T-cell (primary cell): ENCODE measurements at regions not wholly inside any gene's neighbourhood (a gene's known extent, or its start where the extent isn't known, plus 50 kb on each side); places are given as distances from the start of the nearest gene placed in this dataset.

ENCODE experiments used
- ATAC-seq, 4 experiments: fragments of 200-7000 bp in 3 of 4; fragments of 150-1000 bp in 1 of 4; cut with Tn5 transposase; replicated peaks in 1 of 4; 1 replicate in 3 of 4; 2 replicates in 1 of 4; pipeline ENCODE4 v1.10.0; 2021; ENCODE audit warnings: moderate library complexity in 3 of 4, mild to moderate bottlenecking in 2 of 4, moderate number of reproducible peaks in 1 of 4
- CTCF ChIA-PET, 2 donors: fragments of 300-600 bp; sonication (Branson Sonifier 250); formaldehyde crosslinking; loops; one replicate each; lab custom pipeline; 2022; ENCODE audit warnings: antibody characterized with exemption in 2 of 2; lab: Charles Lee
- POLR2A ChIA-PET, 2 donors: fragments of 300-600 bp; sonication (Branson Sonifier 250); formaldehyde crosslinking; loops; one replicate each; lab custom pipeline; 2022; ENCODE audit warnings: antibody characterized with exemption in 2 of 2; lab: Charles Lee
- DNase-seq, 35 experiments: peaks; one replicate each; pipeline versions ENCODE4 v3.0.0 to v3.0.0-alpha.2; 2013 to 2023
- H3K27ac ChIP-seq: one replicate; pipeline ENCODE4 v1.5.1; 2013; ENCODE audit warnings: low read length
- H3K27me3 ChIP-seq, 2 experiments: replicated peaks in 1 of 2; 1 replicate in 1 of 2; 2 replicates in 1 of 2; pipeline versions ENCODE4 v1.6.1 to v1.7.0; 2013; ENCODE audit warnings: low read length in 1 of 2, mixed read lengths in 1 of 2; ENCODE audit not compliant: control insufficient read depth in 2 of 2, insufficient read depth in 2 of 2; ENCODE audit errors: extremely low read depth in 1 of 2
- H3K36me3 ChIP-seq, 2 donors: 1 replicate in 1 of 2; 2 replicates in 1 of 2; pipeline versions ENCODE4 v1.6.1 to v1.7.0; 2013; ENCODE audit warnings: low read length in 1 of 2; ENCODE audit not compliant: control insufficient read depth in 2 of 2, insufficient read depth in 1 of 2; ENCODE audit errors: extremely low read depth in 1 of 2
- H3K4me1 ChIP-seq, 2 experiments: 1 replicate in 1 of 2; 2 replicates in 1 of 2; pipeline versions ENCODE4 v1.6.1 to v1.7.0; 2013; ENCODE audit warnings: low read length in 2 of 2, mixed read lengths in 1 of 2; ENCODE audit not compliant: insufficient read depth in 2 of 2, control insufficient read depth in 1 of 2; ENCODE audit errors: extremely low read depth in 1 of 2
- H3K4me3 ChIP-seq, 2 donors: 1 replicate in 1 of 2; 2 replicates in 1 of 2; pipeline versions ENCODE4 v1.5.1 to v1.7.0; 2013; ENCODE audit warnings: mild to moderate bottlenecking in 2 of 2, low read length in 1 of 2, moderate library complexity in 1 of 2; ENCODE audit not compliant: control insufficient read depth in 1 of 2; ENCODE audit errors: extremely low read depth in 1 of 2
- H3K9me3 ChIP-seq: 2 replicates; pipeline ENCODE4 v1.7.0; 2013
- H3K27ac Mint-ChIP-seq, 2 donors: one replicate each; pipeline ENCODE4 v1.8.0; 2020 to 2021; ENCODE audit warnings: mild to moderate bottlenecking in 2 of 2, mixed read lengths in 2 of 2
- H3K27me3 Mint-ChIP-seq, 2 donors: one replicate each; pipeline ENCODE4 v1.8.0; 2021 to 2022; ENCODE audit warnings: mixed read lengths in 2 of 2
- H3K36me3 Mint-ChIP-seq: one replicate; pipeline ENCODE4 v1.8.0; 2021; ENCODE audit warnings: mixed read lengths
- H3K4me1 Mint-ChIP-seq, 3 donors: one replicate each; pipeline ENCODE4 v1.8.0; 2020 to 2022; ENCODE audit warnings: mixed read lengths in 3 of 3, mild to moderate bottlenecking in 1 of 3
- H3K4me3 Mint-ChIP-seq, 3 donors: one replicate each; pipeline ENCODE4 v1.8.0; 2020 to 2022; ENCODE audit warnings: mild to moderate bottlenecking in 3 of 3, mixed read lengths in 3 of 3, moderate library complexity in 3 of 3
- H3K9me3 Mint-ChIP-seq, 3 donors: one replicate each; pipeline ENCODE4 v1.8.0; 2020 to 2022; ENCODE audit warnings: mixed read lengths in 3 of 3
- WGBS: methylation state at CpG from one replicate; pipeline ENCODE4 v1.1.5; 2013; ENCODE audit warnings: missing lambda C conversion rate; ENCODE audit not compliant: insufficient coverage; 5-methylcytosine and 5-hydroxymethylcytosine counted together

GRCh38 chr14:53896726-53897125 lies 59.9 kb downstream of the BMP4 start:
- H3K27me3 Mint-ChIP-seq, result peaks cover 3 to 12% of the 10 kb centered on the region in 2 donors
- CTCF ChIA-PET, result no interaction called here
- H3K4me1 Mint-ChIP-seq, result peaks cover 0 to 2% (median 0%) of the 10 kb centered on the region in 3 donors
- H3K9me3 Mint-ChIP-seq, result peaks cover 0 to 12% (median 5%) of the 10 kb centered on the region in 3 donors
- no peak overlapping the region for H3K27ac ChIP-seq
- H3K4me3 Mint-ChIP-seq, result no peak overlapping the region
- H3K9me3 ChIP-seq, result no peaks in the 10 kb centered on the region
- no peaks in the 10 kb centered on the region for H3K4me1 ChIP-seq
- H3K4me3 ChIP-seq, result no peak overlapping the region
- H3K36me3 Mint-ChIP-seq, result no peaks in the 10 kb centered on the region
- POLR2A ChIA-PET, result no interaction called here
- no peak overlapping the region for H3K27ac Mint-ChIP-seq
- no peaks in the 10 kb centered on the region for H3K27me3 ChIP-seq
- DNase-seq (no peak), ATAC-seq (no peak)
- no peaks in the 10 kb centered on the region for H3K36me3 ChIP-seq
- WGBS, result no CpG with 5 or more reads among the region's 1 CpG

- no peak overlapping the region for H3K4me3 ChIP-seq
- no peaks in the 10 kb centered on the region for H3K4me1 ChIP-seq
- DNase-seq (no peak), ATAC-seq (no peak)
- WGBS, result no CpG with 5 or more reads among the region's 2 CpGs
- POLR2A ChIA-PET, result no interaction called here
- CTCF ChIA-PET, result no interaction called here
- Mint-ChIP-seq H3K27ac (no peak overlapping the region), H3K27me3 (peaks cover 3 to 12% of the 10 kb centered on the region in 2 donors), H3K9me3 (peaks cover 0 to 9% (median 5%) of the 10 kb centered on the region in 3 donors), H3K4me1 (peaks cover 0 to 2% (median 0%) of the 10 kb centered on the region in 3 donors), H3K36me3 (no peaks in the 10 kb centered on the region), H3K4me3 (no peak overlapping the region)
- H3K27me3 ChIP-seq, result no peaks in the 10 kb centered on the region
- H3K27ac ChIP-seq, result no peak overlapping the region
- H3K36me3 ChIP-seq, result no peaks in the 10 kb centered on the region
- H3K9me3 ChIP-seq, result no peaks in the 10 kb centered on the region
Measured at GRCh38 chr14:53894456-53894855, 62.2 kb downstream of the BMP4 start.

- H3K4me3 Mint-ChIP-seq, result no peak overlapping the region
- no peaks in the 10 kb centered on the region for H3K36me3 Mint-ChIP-seq
- Histone ChIP-seq H3K36me3 (no peaks in the 10 kb centered on the region), H3K4me3 (no peak overlapping the region), H3K27me3 (no peaks in the 10 kb centered on the region), H3K4me1 (no peaks in the 10 kb centered on the region), H3K27ac (no peak overlapping the region), H3K9me3 (no peaks in the 10 kb centered on the region)
- H3K9me3 Mint-ChIP-seq, result peaks cover 0 to 9% (median 5%) of the 10 kb centered on the region in 3 donors
- ChIA-PET POLR2A (no interaction called here), CTCF (no interaction called here)
- WGBS, result no CpG with 5 or more reads among the region's 2 CpGs
- ATAC-seq (no peak), DNase-seq (no peak)
- peaks cover 0 to 2% (median 0%) of the 10 kb centered on the region in 3 donors for H3K4me1 Mint-ChIP-seq
- H3K27ac Mint-ChIP-seq, result no peak overlapping the region
- H3K27me3 Mint-ChIP-seq, result peaks cover 3 to 16% of the 10 kb centered on the region in 2 donors
Measured at GRCh38 chr14:53893374-53893773, 63.3 kb downstream of the BMP4 start.

GRCh38 chr14:53890611-53891101 lies 66.0 kb downstream of the BMP4 start:
- H3K36me3 ChIP-seq, result no peaks in the 10 kb centered on the region
- no peak overlapping the region for H3K4me3 ChIP-seq
- no peak overlapping the region for H3K27ac ChIP-seq
- CTCF ChIA-PET, result no interaction called here
- Mint-ChIP-seq H3K27ac (no peak overlapping the region), H3K4me3 (no peak overlapping the region), H3K27me3 (peaks cover 0 to 13% of the 10 kb centered on the region in 2 donors), H3K36me3 (no peaks in the 10 kb centered on the region), H3K4me1 (peaks cover 0 to 2% (median 0%) of the 10 kb centered on the region in 3 donors), H3K9me3 (peaks cover 0 to 4% (median 3%) of the 10 kb centered on the region in 3 donors)
- POLR2A ChIA-PET, result no interaction called here
- H3K27me3 ChIP-seq, result no peaks in the 10 kb centered on the region
- 57% methylated on average over 1 of the region's 3 CpGs for WGBS
- H3K4me1 ChIP-seq, result no peaks in the 10 kb centered on the region
- ATAC-seq, result no peak
- H3K9me3 ChIP-seq, result no peaks in the 10 kb centered on the region
- DNase-seq, result no peak

GRCh38 chr14:53888535-53889386 lies 67.9 kb downstream of the BMP4 start:
- ATAC-seq (no peak), DNase-seq (no peak)
- H3K4me3 Mint-ChIP-seq, result no peak overlapping the region
- H3K4me1 ChIP-seq, result no peaks in the 10 kb centered on the region
- H3K4me3 ChIP-seq, result no peak overlapping the region
- WGBS, result 57% methylated on average over 1 of the region's 3 CpGs
- POLR2A ChIA-PET, result no interaction called here
- peaks cover 0 to 17% of the 10 kb centered on the region in 2 donors for H3K27me3 Mint-ChIP-seq
- CTCF ChIA-PET, result interaction anchor here in 1 of 2 donors (0.7 kb wide), 1 partner anchor 49 kb away, joined by 3 read pairs; no protein-coding TSS in a partner anchor
- H3K36me3 ChIP-seq, result no peaks in the 10 kb centered on the region
- no peaks in the 10 kb centered on the region for H3K9me3 ChIP-seq
- H3K27me3 ChIP-seq, result no peaks in the 10 kb centered on the region
- no peaks in the 10 kb centered on the region for H3K36me3 Mint-ChIP-seq
- H3K27ac ChIP-seq, result no peak overlapping the region
- no peak overlapping the region for H3K27ac Mint-ChIP-seq
- peaks cover 0 to 4% (median 3%) of the 10 kb centered on the region in 3 donors for H3K9me3 Mint-ChIP-seq
- H3K4me1 Mint-ChIP-seq, result no peaks in the 10 kb centered on the region

GRCh38 chr14:53885136-53885640 lies 71.4 kb downstream of the BMP4 start:
- Mint-ChIP-seq H3K27ac (no peak overlapping the region), H3K4me3 (no peak overlapping the region), H3K4me1 (no peaks in the 10 kb centered on the region), H3K27me3 (peaks cover 0 to 17% of the 10 kb centered on the region in 2 donors), H3K9me3 (peaks cover 0 to 4% (median 3%) of the 10 kb centered on the region in 3 donors), H3K36me3 (no peaks in the 10 kb centered on the region)
- Histone ChIP-seq H3K27ac (no peak overlapping the region), H3K4me3 (no peak overlapping the region), H3K27me3 (no peaks in the 10 kb centered on the region), H3K9me3 (no peaks in the 10 kb centered on the region), H3K36me3 (no peaks in the 10 kb centered on the region), H3K4me1 (no peaks in the 10 kb centered on the region)
- ATAC-seq (no peak), DNase-seq (no peak)
- POLR2A ChIA-PET, result interaction anchor here in 1 of 2 donors (0.7 kb wide), 1 partner anchor 19 kb away, joined by 3 read pairs; no protein-coding TSS in a partner anchor
- CTCF ChIA-PET, result interaction anchor here (0.6 to 0.7 kb wide), 3 partner anchors 10 to 147 kb away, joined by 3 to 4 read pairs (median 4); no protein-coding TSS in a partner anchor
- no CpG with 5 or more reads among the region's 1 CpG for WGBS
